IMR-90 (cell line): ENCODE measurements at regions not wholly inside any gene's neighbourhood (a gene's known extent, or its start where the extent isn't known, plus 50 kb on each side); places are given as distances from the start of the nearest gene placed in this dataset.

Experiments
- ATAC-seq: fragments of 200-7000 bp; cut with Tn5 transposase; 2 replicates; pipeline ENCODE4 v1.9.1; 2020; ENCODE audit warnings: low read depth, mild to moderate bottlenecking, moderate library complexity
- BruUV-seq: library from RNA; stranded (reverse); fragments of 400-500 nt; replicated peaks from 2 replicates; lab custom pipeline; 2021; lab: Mats Ljungman, UMichigan
- CTCF ChIA-PET: fragments of 300-600 bp; formaldehyde crosslinking; extraction: SDS; loops from one replicate; lab custom pipeline; 2021; ENCODE audit warnings: antibody characterized with exemption; lab: Yijun Ruan, JAX
- POLR2A ChIA-PET: fragments of 300-600 bp; sonication (Branson Sonifier 250); formaldehyde crosslinking; loops from one replicate; lab custom pipeline; 2022; ENCODE audit warnings: antibody characterized with exemption; ENCODE audit not compliant: unreplicated experiment; lab: Charles Lee
- DNase-seq: peaks from one replicate; pipeline ENCODE4 v3.0.0; 2013
- H2AFZ ChIP-seq: replicated peaks from 2 replicates; pipeline ENCODE3; 2013; ENCODE audit warnings: low read length, mild to moderate bottlenecking; ENCODE audit not compliant: poor library complexity
- H2AK5ac ChIP-seq: 2 replicates; pipeline ENCODE4 v1.6.1; 2013; ENCODE audit warnings: low read depth, low read length, inconsistent platforms
- H2AK9ac ChIP-seq: replicated peaks from 2 replicates; pipeline ENCODE3; 2013; ENCODE audit warnings: mild to moderate bottlenecking, low read depth, low read length, moderate library complexity; ENCODE audit not compliant: poor library complexity
- H2BK120ac ChIP-seq: 2 replicates; pipeline ENCODE4 v1.6.1; 2013; ENCODE audit warnings: low read depth, low read length, inconsistent platforms
- H2BK15ac ChIP-seq: 3 replicates; pipeline ENCODE4 v1.6.1; 2013; ENCODE audit warnings: low read depth, low read length, inconsistent platforms
- H2BK20ac ChIP-seq: 2 replicates; pipeline ENCODE4 v1.6.1; 2013; ENCODE audit warnings: low read depth, mild to moderate bottlenecking, inconsistent platforms, low read length, moderate library complexity
- H2BK5ac ChIP-seq: 2 replicates; pipeline ENCODE4 v1.6.1; 2013; ENCODE audit warnings: mild to moderate bottlenecking, low read depth, low read length, inconsistent platforms; ENCODE audit not compliant: poor library complexity, severe bottlenecking
- H3K14ac ChIP-seq: replicated peaks from 2 replicates; pipeline ENCODE4 v1.6.1; 2013; ENCODE audit warnings: low read depth, low read length, inconsistent platforms
- H3K18ac ChIP-seq: 2 replicates; pipeline ENCODE4 v1.6.1; 2013; ENCODE audit warnings: low read depth, low read length, control low read depth
- H3K23ac ChIP-seq: 2 replicates; pipeline ENCODE4 v1.6.1; 2013; ENCODE audit warnings: low read depth, low read length, inconsistent platforms
- H3K27ac ChIP-seq: 2 replicates; pipeline ENCODE4 v1.5.1; 2013; ENCODE audit warnings: mild to moderate bottlenecking, control low read depth, low read length; ENCODE audit not compliant: insufficient read depth
- H3K27me3 ChIP-seq: 2 replicates; pipeline ENCODE4 v1.6.1; 2013; ENCODE audit warnings: low read length; ENCODE audit not compliant: control insufficient read depth, insufficient read depth
- H3K36me3 ChIP-seq: 2 replicates; pipeline ENCODE4 v1.6.1; 2013; ENCODE audit warnings: low read length, mixed read lengths; ENCODE audit not compliant: control insufficient read depth, insufficient read depth
- H3K4ac ChIP-seq: 2 replicates; pipeline ENCODE4 v1.6.1; 2013; ENCODE audit warnings: low read depth, low read length, inconsistent platforms
- H3K4me1 ChIP-seq: 2 replicates; pipeline ENCODE4 v1.6.1; 2013; ENCODE audit warnings: low read length, mixed read lengths; ENCODE audit not compliant: control insufficient read depth, insufficient read depth
- H3K4me2 ChIP-seq: 2 replicates; pipeline ENCODE4 v1.6.1; 2013; ENCODE audit warnings: low read depth, mild to moderate bottlenecking, control low read depth, low read length, moderate library complexity
- H3K4me3 ChIP-seq: 2 replicates; pipeline ENCODE4 v1.5.1; 2013; ENCODE audit warnings: low read depth, mild to moderate bottlenecking, control low read depth, low read length, moderate library complexity; ENCODE audit not compliant: insufficient read depth
- H3K56ac ChIP-seq: 2 replicates; pipeline ENCODE4 v1.6.1; 2013; ENCODE audit warnings: low read length, inconsistent platforms; ENCODE audit not compliant: insufficient read depth; ENCODE audit errors: extremely low read depth
- H3K79me1 ChIP-seq, 2 experiments: 2 replicates each; pipeline ENCODE4 v1.6.1; 2013; ENCODE audit warnings: low read length in 2 of 2, inconsistent platforms in 1 of 2, low read depth in 1 of 2
- H3K9ac ChIP-seq: 2 replicates; pipeline ENCODE4 v1.6.1; 2013; ENCODE audit warnings: low read depth, low read length, control low read depth
- H3K9me1 ChIP-seq: 2 replicates; pipeline ENCODE4 v1.6.1; 2013; ENCODE audit warnings: low read length, inconsistent platforms; ENCODE audit not compliant: insufficient read depth
- H3K9me3 ChIP-seq: 2 replicates; pipeline ENCODE4 v1.6.1; 2013; ENCODE audit warnings: low read length; ENCODE audit not compliant: control insufficient read depth, insufficient read depth
- H4K20me1 ChIP-seq: 2 replicates; pipeline ENCODE4 v1.6.1; 2013; ENCODE audit warnings: low read length, inconsistent platforms; ENCODE audit not compliant: insufficient read depth
- H4K5ac ChIP-seq: 2 replicates; pipeline ENCODE4 v1.6.1; 2013; ENCODE audit warnings: mild to moderate bottlenecking, low read depth, low read length, control low read depth
- H4K8ac ChIP-seq, 2 experiments: 2 replicates each; pipeline ENCODE4 v1.6.1; 2013; ENCODE audit warnings: low read depth in 2 of 2, low read length in 2 of 2, control low read depth in 1 of 2, inconsistent platforms in 1 of 2
- H4K91ac ChIP-seq: 2 replicates; pipeline ENCODE4 v1.6.1; 2013; ENCODE audit warnings: low read depth, low read length, inconsistent platforms; ENCODE audit not compliant: insufficient read depth
- BHLHE40 ChIP-seq: fragments of 150-350 bp; IDR thresholded peaks from 2 replicates; pipeline ENCODE4 v1.6.1; 2016; ENCODE audit warnings: mild to moderate bottlenecking, low read depth, low read length
- CEBPB ChIP-seq: IDR thresholded peaks from 2 replicates; pipeline ENCODE4 v1.6.1; 2012; ENCODE audit warnings: low read depth, low read length, improper control_type of control experiment
- FOS ChIP-seq: fragments of 150-350 bp; IDR thresholded peaks from 2 replicates; pipeline ENCODE4 v1.6.1; 2016; ENCODE audit warnings: low read depth, low read length
- MAFK ChIP-seq: IDR thresholded peaks from 2 replicates; pipeline ENCODE4 v1.6.1; 2012; ENCODE audit warnings: low read depth, low read length, improper control_type of control experiment
- MAZ ChIP-seq: IDR thresholded peaks from 2 replicates; pipeline ENCODE4 v1.6.1; 2012; ENCODE audit warnings: low read depth, mild to moderate bottlenecking, low read length, improper control_type of control experiment, moderate library complexity, borderline replicate concordance
- MXI1 ChIP-seq: IDR thresholded peaks from 2 replicates; pipeline ENCODE4 v1.6.1; 2012; ENCODE audit warnings: low read depth, mild to moderate bottlenecking, low read length, moderate library complexity, borderline replicate concordance
- NFE2L2 ChIP-seq: fragments of 150-350 bp; IDR thresholded peaks from 2 replicates; pipeline ENCODE4 v1.6.1; 2016; ENCODE audit warnings: low read depth, mild to moderate bottlenecking, low read length
- RAD21 ChIP-seq: IDR thresholded peaks from 2 replicates; pipeline ENCODE4 v1.6.1; 2012; ENCODE audit warnings: low read length, improper control_type of control experiment
- RCOR1 ChIP-seq: IDR thresholded peaks from 2 replicates; pipeline ENCODE4 v1.6.1; 2012; ENCODE audit warnings: mild to moderate bottlenecking, low read length, improper control_type of control experiment; ENCODE audit not compliant: insufficient replicate concordance
- SMC3 ChIP-seq: fragments of 150-350 bp; IDR thresholded peaks from 2 replicates; pipeline ENCODE4 v1.6.1; 2016; ENCODE audit warnings: low read depth, mild to moderate bottlenecking, antibody characterized with exemption, low read length, moderate library complexity
- WGBS, 2 experiments: methylation state at CpG; one replicate each; pipeline versions ENCODE4 v1.1.5 to v1.1.7; 2013; ENCODE audit warnings: missing lambda C conversion rate in 2 of 2; ENCODE audit not compliant: insufficient read length in 1 of 2; ENCODE audit errors: extremely low coverage in 2 of 2; 5-methylcytosine and 5-hydroxymethylcytosine counted together
- dilution Hi-C: fragments of 300-500 bp; cut with HindIII; formaldehyde crosslinking; loops from one replicate; pipeline ENCODE4 v1.14.3; 2018; ENCODE audit warnings: low sequenced_read_pairs; ENCODE audit not compliant: unreplicated experiment
- in situ Hi-C: fragments of 300-500 bp; cut with MboI; formaldehyde crosslinking; loops from 3 replicates; pipeline ENCODE4 v1.14.3; 2019; ENCODE audit warnings: low sequenced_read_pairs, inconsistent platforms, mixed read lengths
- intact Hi-C: fragments of 100-400 bp; cut with micrococcal nuclease; formaldehyde crosslinking; loops from 2 replicates; pipeline ENCODE4 v1.10.0; 2022
- TF ChIP-seq, protein P1 (sequence below): fragments of 150-350 bp; IDR thresholded peaks from 2 replicates; pipeline ENCODE4 v1.6.1; 2017; ENCODE audit warnings: mild to moderate bottlenecking, antibody characterized with exemption, low read length, low read depth
- TF ChIP-seq, protein P2 (sequence below): conservative IDR thresholded peaks from 2 replicates; pipeline ENCODE4 v1.5.1; 2012; ENCODE audit warnings: mild to moderate bottlenecking, low read depth, low read length, improper control_type of control experiment

DNA sequence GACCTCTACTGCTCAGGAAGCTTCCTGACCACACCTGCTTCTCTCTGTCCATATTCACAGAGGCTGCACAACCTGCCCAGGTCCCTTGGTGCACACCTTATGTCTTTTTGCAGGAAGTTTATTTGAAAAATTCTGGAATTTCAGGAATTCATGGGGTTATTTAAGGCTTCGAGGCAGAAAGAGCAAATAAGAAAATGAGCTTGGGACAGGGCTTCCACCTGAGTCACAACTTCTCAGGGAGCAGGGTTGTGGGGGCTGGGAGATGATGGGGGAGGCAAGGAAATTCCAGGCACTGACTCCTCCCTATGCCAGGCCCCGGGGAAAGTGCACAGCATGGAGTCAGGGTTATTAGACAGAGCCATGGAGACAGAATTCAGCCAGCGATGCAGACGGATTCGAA is 57.7 kb downstream of the INHBB start:
- Histone ChIP-seq H2BK20ac (no peak overlapping the region), H4K8ac (no peak overlapping the region), H3K4me3 (no peak overlapping the region), H3K9me1 (peaks cover 4% of the 10 kb centered on the region; the same call in 1 of the 2 replicates), H3K9me3 (no peaks in the 10 kb centered on the region), H3K36me3 (no peaks in the 10 kb centered on the region), H3K18ac (no peak overlapping the region), H3K4me2 (no peak overlapping the region), H3K9ac (no peak overlapping the region), H4K20me1 (no peaks in the 10 kb centered on the region), H3K79me1 (no peaks in the 10 kb centered on the region), H2AK5ac (no peak overlapping the region), H3K27ac (no peak overlapping the region), H2BK5ac (no peak overlapping the region), H3K4ac (no peak overlapping the region), H2AK9ac (no peak overlapping the region), H3K14ac (no peak overlapping the region), H3K56ac (no peak overlapping the region), H3K27me3 (peaks cover 49% of the 10 kb centered on the region), H4K91ac (no peak overlapping the region), H3K23ac (no peak overlapping the region), H2BK15ac (no peak overlapping the region), H2AFZ (peak overlapping the region; percentile 44), H4K5ac (no peak overlapping the region), H2BK120ac (no peak overlapping the region), H3K4me1 (no peaks in the 10 kb centered on the region)
- ATAC-seq (no peak), DNase-seq (no peak)
- 87% methylated on average over 3 of the region's 5 CpGs; no CpG with 5 or more reads in 1 of the 2 experiments for WGBS, 2 experiments
- in situ Hi-C loops (no loop called here), dilution Hi-C loops (no loop called here), intact Hi-C loops (no loop called here)
- TF ChIP-seq MAFK, result no peak
- TF ChIP-seq, protein P1, sequence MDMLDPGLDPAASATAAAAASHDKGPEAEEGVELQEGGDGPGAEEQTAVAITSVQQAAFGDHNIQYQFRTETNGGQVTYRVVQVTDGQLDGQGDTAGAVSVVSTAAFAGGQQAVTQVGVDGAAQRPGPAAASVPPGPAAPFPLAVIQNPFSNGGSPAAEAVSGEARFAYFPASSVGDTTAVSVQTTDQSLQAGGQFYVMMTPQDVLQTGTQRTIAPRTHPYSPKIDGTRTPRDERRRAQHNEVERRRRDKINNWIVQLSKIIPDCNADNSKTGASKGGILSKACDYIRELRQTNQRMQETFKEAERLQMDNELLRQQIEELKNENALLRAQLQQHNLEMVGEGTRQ, result no peak
- no peak for TF ChIP-seq RAD21
- no peak for TF ChIP-seq FOS
- TF ChIP-seq CEBPB, result no peak
- TF ChIP-seq MAZ, result no peak
- no peak for TF ChIP-seq BHLHE40
- no peak for TF ChIP-seq RCOR1
- TF ChIP-seq, protein P2, sequence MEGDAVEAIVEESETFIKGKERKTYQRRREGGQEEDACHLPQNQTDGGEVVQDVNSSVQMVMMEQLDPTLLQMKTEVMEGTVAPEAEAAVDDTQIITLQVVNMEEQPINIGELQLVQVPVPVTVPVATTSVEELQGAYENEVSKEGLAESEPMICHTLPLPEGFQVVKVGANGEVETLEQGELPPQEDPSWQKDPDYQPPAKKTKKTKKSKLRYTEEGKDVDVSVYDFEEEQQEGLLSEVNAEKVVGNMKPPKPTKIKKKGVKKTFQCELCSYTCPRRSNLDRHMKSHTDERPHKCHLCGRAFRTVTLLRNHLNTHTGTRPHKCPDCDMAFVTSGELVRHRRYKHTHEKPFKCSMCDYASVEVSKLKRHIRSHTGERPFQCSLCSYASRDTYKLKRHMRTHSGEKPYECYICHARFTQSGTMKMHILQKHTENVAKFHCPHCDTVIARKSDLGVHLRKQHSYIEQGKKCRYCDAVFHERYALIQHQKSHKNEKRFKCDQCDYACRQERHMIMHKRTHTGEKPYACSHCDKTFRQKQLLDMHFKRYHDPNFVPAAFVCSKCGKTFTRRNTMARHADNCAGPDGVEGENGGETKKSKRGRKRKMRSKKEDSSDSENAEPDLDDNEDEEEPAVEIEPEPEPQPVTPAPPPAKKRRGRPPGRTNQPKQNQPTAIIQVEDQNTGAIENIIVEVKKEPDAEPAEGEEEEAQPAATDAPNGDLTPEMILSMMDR, result no peak
- TF ChIP-seq NFE2L2, result no peak
- no peak for TF ChIP-seq MXI1
- TF ChIP-seq SMC3, result no peak
- CTCF ChIA-PET, result no interaction called here
- no TSS peak for BruUV-seq
- POLR2A ChIA-PET, result no interaction called here
